HG03469 (cell line): ENCODE measurements at regions not wholly inside any gene's neighbourhood (a gene's known extent, or its start where the extent isn't known, plus 50 kb on each side); places are given as distances from the start of the nearest gene placed in this dataset.

ENCODE experiments used
- ATAC-seq: cut with Tn5 transposase; IDR thresholded peaks from one replicate; pipeline ENCODE4 v1.9.1; 2021; ENCODE audit warnings: mild to moderate bottlenecking, moderate library complexity, moderate number of reproducible peaks; ENCODE audit not compliant: unreplicated experiment

- ATAC-seq = no peak
Observed at GRCh38 chr9:108095496-108095895, 605.9 kb upstream of the KLF4 start.

GRCh38 chr9:108094676-108094993, 605.1 kb upstream of the KLF4 start:
- ATAC-seq = no peak

GRCh38 chr9:108093773-108094675, 604.5 kb upstream of the KLF4 start:
- no peak for ATAC-seq

- no peak for ATAC-seq
Observed at GRCh38 chr9:108088916-108089315, 599.3 kb upstream of the KLF4 start.

GRCh38 chr9:108087781-108088180, 598.2 kb upstream of the KLF4 start:
- no peak for ATAC-seq

GRCh38 chr9:108086624-108087023, 597.1 kb upstream of the KLF4 start:
- ATAC-seq = no peak

GRCh38 chr9:108085294-108085693, 595.7 kb upstream of the KLF4 start:
- no peak for ATAC-seq

GRCh38 chr9:108083796-108084352, 594.3 kb upstream of the KLF4 start:
- no peak for ATAC-seq

GRCh38 chr9:108083160-108083750, 593.7 kb upstream of the KLF4 start:
- ATAC-seq = no peak

- no peak for ATAC-seq
Observed at GRCh38 chr9:108081112-108081511, 591.5 kb upstream of the KLF4 start.

GRCh38 chr9:108080285-108080684, 590.7 kb upstream of the KLF4 start:
- no peak for ATAC-seq

GRCh38 chr9:108078811-108079210, 589.2 kb upstream of the KLF4 start:
- no peak for ATAC-seq

GRCh38 chr9:108078375-108078774, 588.8 kb upstream of the KLF4 start:
- ATAC-seq = no peak

- ATAC-seq = no peak
Observed at GRCh38 chr9:108077556-108077955, 588.0 kb upstream of the KLF4 start.

- no peak for ATAC-seq
Observed at GRCh38 chr9:108074900-108075299, 585.3 kb upstream of the KLF4 start.

- no peak for ATAC-seq
Observed at GRCh38 chr9:108073823-108074222, 584.3 kb upstream of the KLF4 start.

- no peak for ATAC-seq
Observed at GRCh38 chr9:108072740-108073139, 583.2 kb upstream of the KLF4 start.

GRCh38 chr9:108070861-108071260, 581.3 kb upstream of the KLF4 start:
- no peak for ATAC-seq

GRCh38 chr9:108069991-108070390, 580.4 kb upstream of the KLF4 start:
- ATAC-seq = no peak

GRCh38 chr9:108062680-108063079, 573.1 kb upstream of the KLF4 start:
- no peak for ATAC-seq

GRCh38 chr9:108060175-108060574, 570.6 kb upstream of the KLF4 start:
- ATAC-seq = no peak

GRCh38 chr9:108058135-108058814, 568.7 kb upstream of the KLF4 start:
- ATAC-seq = no peak
